ENCODE measurements at regions not wholly inside any gene's neighbourhood (a gene's known extent, or its start where the extent isn't known, plus 50 kb on each side); places are given as distances from the start of the nearest gene placed in this dataset.

- no peak overlapping the region for H3K4me3 ChIP-seq (ENCODE audit: low read depth, low read length)
- peak; percentile 86 for DNase-seq (ENCODE audit: low read depth)
- no peak for TF ChIP-seq CTCF (IDR thresholded peaks at IDR 0.05; ENCODE audit: insufficient read depth, low read length)
Measured at GRCh38 chr3:15959434-15959811, 161.6 kb upstream of the ANKRD28 start.

DNA sequence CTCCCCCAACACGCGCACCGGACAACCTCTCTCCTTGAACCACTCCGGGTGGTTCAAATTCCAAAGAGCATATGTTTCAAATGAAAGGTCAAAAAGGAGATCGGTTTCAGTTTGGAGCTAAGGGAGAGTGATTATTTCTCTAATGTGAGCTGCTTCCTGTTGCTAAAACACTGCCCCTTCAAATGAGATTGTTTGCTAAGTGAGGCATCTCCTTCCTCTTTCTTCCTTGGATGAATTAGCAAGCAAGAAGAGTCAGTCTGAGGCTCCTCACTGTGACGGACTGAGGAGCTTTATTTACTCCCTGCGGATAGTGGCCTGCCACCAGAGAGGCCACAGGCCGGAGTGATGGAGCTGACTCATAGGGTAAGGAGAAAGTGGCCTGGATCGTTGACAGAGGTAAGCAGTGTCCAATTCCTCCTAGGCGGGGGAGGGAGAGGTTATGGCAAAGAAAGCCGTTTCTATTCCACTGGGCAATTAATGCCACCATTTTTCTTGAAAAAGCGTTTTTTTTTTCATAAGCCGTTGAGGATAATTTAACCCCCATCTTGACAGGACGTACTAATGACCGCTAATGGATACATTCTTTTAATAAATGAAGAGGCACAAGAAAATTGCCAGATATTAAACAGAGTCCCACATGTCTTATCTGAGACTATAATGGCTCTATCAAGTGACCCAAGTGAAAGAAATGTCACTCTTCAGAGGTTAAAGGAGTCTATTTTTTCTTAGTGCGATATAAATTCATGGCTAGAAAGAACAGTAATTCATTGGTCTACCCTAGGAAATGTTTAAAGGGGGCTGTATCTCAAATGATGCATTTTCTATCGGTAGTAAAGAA lies 167.0 kb upstream of the ANKRD28 start:
- no peak for TF ChIP-seq CTCF (IDR thresholded peaks at IDR 0.05; ENCODE audit: insufficient read depth, low read length)
- H3K4me3 ChIP-seq (ENCODE audit: low read depth, low read length), result no peak overlapping the region
- DNase-seq (ENCODE audit: low read depth), result peak; percentile 59

DNA sequence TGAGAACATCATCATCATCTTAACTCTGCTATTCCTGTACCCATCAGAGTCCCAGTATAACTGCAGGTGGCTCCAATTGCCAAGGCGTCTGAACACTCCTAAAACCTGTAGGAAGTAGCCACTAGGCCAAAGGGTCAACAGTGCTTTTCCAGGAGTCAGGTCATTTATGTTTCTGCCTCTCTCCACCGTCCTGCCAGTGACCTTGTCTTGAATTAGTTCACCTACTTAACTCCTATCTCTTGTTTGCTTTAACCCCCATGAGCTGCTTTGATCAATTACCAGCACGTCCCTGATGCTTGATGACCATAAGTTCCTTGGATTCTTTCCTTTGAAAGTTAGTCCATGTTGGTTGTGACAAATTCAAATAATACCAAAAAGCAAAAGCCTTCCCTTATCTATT lies 169.8 kb upstream of the ANKRD28 start:
- H3K4me3 ChIP-seq (ENCODE audit: low read depth, low read length), result no peak overlapping the region
- TF ChIP-seq CTCF (IDR thresholded peaks at IDR 0.05; ENCODE audit: insufficient read depth, low read length), result no peak
- DNase-seq (ENCODE audit: low read depth), result no peak

- no peak for DNase-seq (ENCODE audit: low read depth)
- H3K4me3 ChIP-seq (ENCODE audit: low read depth, low read length), result no peak overlapping the region
- TF ChIP-seq CTCF (IDR thresholded peaks at IDR 0.05; ENCODE audit: insufficient read depth, low read length), result no peak
Measured at GRCh38 chr3:15969874-15970640, 172.3 kb upstream of the ANKRD28 start.

GRCh38 chr3:15973414-15973813 lies 175.6 kb upstream of the ANKRD28 start:
- TF ChIP-seq CTCF (IDR thresholded peaks at IDR 0.05; ENCODE audit: insufficient read depth, low read length), result no peak
- no peak overlapping the region for H3K4me3 ChIP-seq (ENCODE audit: low read depth, low read length)
- no peak for DNase-seq (ENCODE audit: low read depth)

- no peak for TF ChIP-seq CTCF (IDR thresholded peaks at IDR 0.05; ENCODE audit: insufficient read depth, low read length)
- H3K4me3 ChIP-seq (ENCODE audit: low read depth, low read length), result no peak overlapping the region
- no peak for DNase-seq (ENCODE audit: low read depth)
Measured at GRCh38 chr3:15973940-15974339, 176.2 kb upstream of the ANKRD28 start.

Data from fibroblast of the aortic adventitia (primary cell).